MCF 10A (cell line): ENCODE measurements at regions not wholly inside any gene's neighbourhood (a gene's known extent, or its start where the extent isn't known, plus 50 kb on each side); places are given as distances from the start of the nearest gene placed in this dataset.

Experiments
- BruUV-seq: library from RNA; stranded (reverse); fragments of 400-500 nt; replicated peaks from 2 replicates; lab custom pipeline; 2021; lab: Mats Ljungman, UMichigan
- CTCF ChIA-PET: fragments of 300-600 bp; sonication (Branson Sonifier 250); formaldehyde crosslinking; extraction: SDS; loops from one replicate; lab custom pipeline; 2021; ENCODE audit warnings: antibody characterized with exemption, inconsistent platforms; lab: Yijun Ruan, JAX
- POLR2A ChIA-PET: fragments of 300-600, 350-650 bp; sonication (Branson Sonifier 250); formaldehyde crosslinking; extraction: SDS; loops from one replicate; lab custom pipeline; 2020; ENCODE audit warnings: antibody characterized with exemption, inconsistent platforms; lab: Yijun Ruan, JAX
- DNase-seq: peaks from one replicate; pipeline ENCODE4 v3.0.0-alpha.2; 2018; ENCODE audit not compliant: unreplicated experiment
- H3K27ac Mint-ChIP-seq: one replicate; pipeline ENCODE4 v1.8.0; 2022; ENCODE audit warnings: mild to moderate bottlenecking, low read depth, mixed read lengths; ENCODE audit not compliant: unreplicated experiment
- H3K27me3 Mint-ChIP-seq: one replicate; pipeline ENCODE4 v1.8.0; 2022; ENCODE audit warnings: mixed read lengths; ENCODE audit not compliant: insufficient read depth, unreplicated experiment
- H3K36me3 Mint-ChIP-seq: one replicate; pipeline ENCODE4 v1.8.0; 2022; ENCODE audit warnings: mild to moderate bottlenecking, moderate library complexity, mixed read lengths; ENCODE audit not compliant: insufficient read depth, unreplicated experiment
- H3K4me1 Mint-ChIP-seq: one replicate; pipeline ENCODE4 v1.8.0; 2022; ENCODE audit warnings: mixed read lengths; ENCODE audit not compliant: insufficient read depth, unreplicated experiment
- H3K4me3 Mint-ChIP-seq: one replicate; pipeline ENCODE4 v1.8.0; 2022; ENCODE audit warnings: mild to moderate bottlenecking, moderate library complexity, mixed read lengths; ENCODE audit not compliant: unreplicated experiment
- H3K9me3 Mint-ChIP-seq: one replicate; pipeline ENCODE4 v1.8.0; 2022; ENCODE audit warnings: mixed read lengths; ENCODE audit not compliant: unreplicated experiment
- CTCF ChIP-seq: fragments of 200-600 bp; IDR thresholded peaks from one replicate; pipeline ENCODE4 v1.8.0; 2022; ENCODE audit warnings: antibody characterized with exemption, mild to moderate bottlenecking; ENCODE audit not compliant: unreplicated experiment
- intact Hi-C: fragments of 100-400 bp; cut with micrococcal nuclease; formaldehyde crosslinking; loops from 2 replicates; pipeline ENCODE4 v1.14.1; 2022

- Mint-ChIP-seq H3K9me3 (no peaks in the 10 kb centered on the region), H3K27me3 (no peaks in the 10 kb centered on the region), H3K4me1 (no peaks in the 10 kb centered on the region), H3K27ac (no peak overlapping the region), H3K4me3 (no peak overlapping the region), H3K36me3 (no peaks in the 10 kb centered on the region)
- no TSS peak for BruUV-seq
- intact Hi-C loops, result loop anchor here (5.0 kb wide), 1 partner anchor 1108 kb away; the partner anchor contains the start of gene IRX1
- ChIA-PET CTCF (no interaction called here), POLR2A (no interaction called here)
- TF ChIP-seq CTCF, result no peak
- DNase-seq, result no peak
Measured at GRCh38 chr5:4704951-4705350, 435.2 kb upstream of the ADAMTS16 start.

GRCh38 chr5:4716781-4717180 lies 423.3 kb upstream of the ADAMTS16 start:
- peaks cover 10% of the 10 kb centered on the region for H3K4me1 Mint-ChIP-seq
- TF ChIP-seq CTCF, result no peak
- H3K27me3 Mint-ChIP-seq, result no peaks in the 10 kb centered on the region
- CTCF ChIA-PET, result interaction anchor here (0.6 kb wide), 3 partner anchors 16 to 599 kb away, joined by 3 read pairs; no protein-coding TSS in a partner anchor
- DNase-seq, result no peak
- H3K9me3 Mint-ChIP-seq, result peaks cover 11% of the 10 kb centered on the region
- no peak overlapping the region for H3K27ac Mint-ChIP-seq
- intact Hi-C loops, result no loop called here
- BruUV-seq, result no TSS peak
- POLR2A ChIA-PET, result no interaction called here
- no peaks in the 10 kb centered on the region for H3K36me3 Mint-ChIP-seq
- H3K4me3 Mint-ChIP-seq, result no peak overlapping the region

DNA sequence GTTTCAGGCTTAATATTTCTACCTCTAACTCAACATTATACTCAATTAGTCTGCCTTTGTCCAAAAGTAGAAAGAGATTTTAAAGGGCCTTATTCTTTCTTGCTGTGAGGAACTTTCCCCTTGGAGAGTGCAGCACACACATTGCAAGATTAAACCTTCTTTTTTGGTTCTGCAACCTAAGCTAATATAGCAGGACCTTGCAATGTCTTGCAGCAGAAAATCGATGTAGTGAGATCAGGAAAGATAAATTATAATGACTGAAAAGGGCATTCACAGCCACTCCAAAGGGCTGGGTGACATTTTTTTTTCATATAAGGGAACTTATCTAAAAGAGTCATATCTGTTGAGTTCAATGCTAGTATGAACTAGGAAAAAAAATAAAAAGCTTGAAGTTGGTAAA lies 422.7 kb upstream of the ADAMTS16 start:
- Mint-ChIP-seq H3K27me3 (no peaks in the 10 kb centered on the region), H3K9me3 (peaks cover 4% of the 10 kb centered on the region), H3K27ac (no peak overlapping the region), H3K4me3 (no peak overlapping the region), H3K36me3 (no peaks in the 10 kb centered on the region), H3K4me1 (peaks cover 10% of the 10 kb centered on the region)
- intact Hi-C loops, result no loop called here
- no peak for DNase-seq
- TF ChIP-seq CTCF, result no peak
- ChIA-PET POLR2A (interaction anchor here (0.5 kb wide), 1 partner anchor 690 kb away, joined by 4 read pairs; no protein-coding TSS in a partner anchor), CTCF (interaction anchor here (0.6 to 0.9 kb wide), 2 partner anchors 22 to 161 kb away, joined by 3 read pairs; no protein-coding TSS in a partner anchor)
- BruUV-seq, result no TSS peak

- Mint-ChIP-seq H3K4me1 (peaks cover 10% of the 10 kb centered on the region), H3K27me3 (no peaks in the 10 kb centered on the region), H3K27ac (no peak overlapping the region), H3K36me3 (no peaks in the 10 kb centered on the region), H3K4me3 (no peak overlapping the region), H3K9me3 (peaks cover 5% of the 10 kb centered on the region)
- intact Hi-C loops, result no loop called here
- ChIA-PET CTCF (no interaction called here), POLR2A (no interaction called here)
- TF ChIP-seq CTCF, result no peak
- no TSS peak for BruUV-seq
- peak; percentile 69 for DNase-seq
Measured at GRCh38 chr5:4720831-4721230, 419.3 kb upstream of the ADAMTS16 start.
